GM19099 (cell line): ENCODE measurements at regions not wholly inside any gene's neighbourhood (a gene's known extent, or its start where the extent isn't known, plus 50 kb on each side); places are given as distances from the start of the nearest gene placed in this dataset.

Experiments used
- POLR2A ChIP-seq: IDR thresholded peaks from 3 replicates; pipeline ENCODE4 v1.6.1; 2011; ENCODE audit warnings: low read depth; ENCODE audit not compliant: insufficient read length; ENCODE audit errors: extremely low read depth

GRCh38 chr10:78657862-78658165, 411.0 kb upstream of the ZMIZ1 start:
- no peak for TF ChIP-seq POLR2A

GRCh38 chr10:78658645-78659597, 409.8 kb upstream of the ZMIZ1 start:
- no peak for TF ChIP-seq POLR2A

- TF ChIP-seq POLR2A: no peak
Measured at GRCh38 chr10:78659598-78659967, 409.2 kb upstream of the ZMIZ1 start.

- no peak for TF ChIP-seq POLR2A
Measured at GRCh38 chr10:78660446-78661106, 408.2 kb upstream of the ZMIZ1 start.

- no peak for TF ChIP-seq POLR2A
Measured at GRCh38 chr10:78663721-78664120, 405.0 kb upstream of the ZMIZ1 start.

- TF ChIP-seq POLR2A: no peak
Measured at GRCh38 chr10:78664929-78665553, 403.7 kb upstream of the ZMIZ1 start.

- no peak for TF ChIP-seq POLR2A
Measured at GRCh38 chr10:78672918-78673317, 395.8 kb upstream of the ZMIZ1 start.

- no peak for TF ChIP-seq POLR2A
Measured at GRCh38 chr10:78684947-78685346, 383.8 kb upstream of the ZMIZ1 start.

- TF ChIP-seq POLR2A: no peak
Measured at GRCh38 chr10:78685466-78686103, 383.2 kb upstream of the ZMIZ1 start.

- TF ChIP-seq POLR2A: no peak
Measured at GRCh38 chr10:78686444-78687060, 382.2 kb upstream of the ZMIZ1 start.

GRCh38 chr10:78687626-78688025, 381.1 kb upstream of the ZMIZ1 start:
- TF ChIP-seq POLR2A: no peak

GRCh38 chr10:78688230-78688900, 380.4 kb upstream of the ZMIZ1 start:
- no peak for TF ChIP-seq POLR2A

GRCh38 chr10:78688901-78689583, 379.7 kb upstream of the ZMIZ1 start:
- TF ChIP-seq POLR2A: no peak

GRCh38 chr10:78689584-78689935, 379.2 kb upstream of the ZMIZ1 start:
- TF ChIP-seq POLR2A: no peak
